GM18517 (cell line): ENCODE measurements at regions not wholly inside any gene's neighbourhood (a gene's known extent, or its start where the extent isn't known, plus 50 kb on each side); places are given as distances from the start of the nearest gene placed in this dataset.
"Not testable (repeated sequence)": the region's sequence is repeated elsewhere in the genome, so short reads cannot be mapped to it uniquely, and the experiment has no call there.

ENCODE experiments used
- ATAC-seq: cut with Tn5 transposase; IDR thresholded peaks from one replicate; pipeline ENCODE4 v1.9.1; 2021; ENCODE audit warnings: mild to moderate bottlenecking, moderate library complexity; ENCODE audit not compliant: unreplicated experiment

GRCh38 chr11:92465410-92465809, 240.8 kb downstream of the FAT3 start:
- not testable (repeated sequence) for ATAC-seq

- no peak for ATAC-seq
Observed at GRCh38 chr11:92473736-92474135, 249.1 kb downstream of the FAT3 start.

DNA sequence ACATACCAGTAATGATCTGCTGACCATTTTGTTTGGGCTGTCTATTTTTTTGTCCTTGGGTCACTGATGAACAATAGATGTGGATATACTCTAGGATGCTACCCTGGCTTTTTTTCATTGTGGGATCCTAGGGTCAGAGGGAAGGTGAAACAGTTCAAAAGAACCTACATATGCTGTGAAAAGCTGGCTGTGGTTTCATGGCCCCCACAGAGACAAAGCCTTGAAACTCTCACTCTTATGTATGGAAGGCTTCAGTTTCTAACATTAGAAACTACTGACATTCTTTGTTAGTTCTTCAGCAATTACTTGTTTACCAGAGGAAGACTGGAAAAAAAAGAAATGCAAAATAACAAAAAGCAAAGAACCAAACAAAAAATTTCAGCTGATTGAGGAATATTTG, 250.7 kb downstream of the FAT3 start:
- no peak for ATAC-seq

DNA sequence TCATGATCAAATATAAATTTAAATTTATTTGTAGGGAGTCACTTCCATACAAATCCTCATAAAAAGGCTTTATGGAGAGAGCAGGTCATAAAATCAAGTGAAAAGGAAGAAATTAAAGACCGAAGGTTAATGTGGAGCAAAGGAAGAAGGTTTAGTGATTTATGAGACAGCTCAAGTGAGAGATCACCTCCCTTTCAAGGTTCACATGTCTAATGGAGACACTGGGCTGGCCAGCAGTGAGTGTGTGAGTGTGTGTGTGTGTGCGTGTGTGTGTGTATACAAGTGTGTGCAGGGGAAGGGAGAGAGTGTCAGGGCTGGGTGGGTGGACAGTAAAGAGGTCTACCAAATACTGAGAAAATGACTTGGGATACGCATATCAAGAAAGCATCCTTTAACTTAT, 251.2 kb downstream of the FAT3 start:
- no peak for ATAC-seq

GRCh38 chr11:92477686-92478085, 253.1 kb downstream of the FAT3 start:
- no peak for ATAC-seq

DNA sequence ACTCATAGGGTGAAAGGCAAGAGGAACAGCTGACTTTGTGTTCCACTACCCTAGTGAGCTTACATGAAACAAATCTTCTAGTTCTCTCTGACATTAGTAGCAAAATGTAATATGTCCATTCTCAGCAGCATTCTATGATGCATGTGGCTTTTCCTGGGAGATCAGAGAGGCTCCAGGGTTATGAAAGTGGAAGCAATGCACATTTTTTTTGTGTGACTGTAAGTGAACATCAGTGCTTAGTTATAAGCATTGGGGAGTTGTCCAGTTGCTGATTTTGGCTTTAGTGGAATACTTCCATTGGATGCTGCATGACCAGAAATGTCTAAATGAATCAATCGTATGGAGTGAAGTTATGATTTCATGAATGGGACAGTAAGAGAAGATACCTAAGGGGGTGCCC, 255.9 kb downstream of the FAT3 start:
- no peak for ATAC-seq

GRCh38 chr11:92482492-92483060, 258.0 kb downstream of the FAT3 start:
- ATAC-seq: no peak

DNA sequence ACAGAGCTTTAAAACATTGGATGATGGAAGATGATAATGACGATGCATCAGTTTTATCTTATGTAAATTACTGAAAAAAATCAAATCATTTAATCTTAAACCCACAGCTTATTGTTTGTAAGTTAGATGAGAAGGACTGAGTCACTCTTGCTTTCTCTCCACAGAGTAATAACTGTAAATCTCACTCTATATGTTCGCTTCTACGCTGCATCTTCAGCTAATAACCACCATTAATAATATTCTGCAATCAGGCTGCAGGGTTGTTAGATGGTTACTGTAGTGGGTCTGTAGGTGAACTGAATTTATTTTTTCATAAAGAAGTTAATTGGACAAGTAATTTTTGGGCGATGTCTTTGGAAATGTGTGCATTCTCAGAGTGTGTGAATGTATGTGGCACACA, 260.0 kb downstream of the FAT3 start:
- no peak for ATAC-seq

GRCh38 chr11:92489826-92490399, 265.3 kb downstream of the FAT3 start:
- no peak for ATAC-seq

- no peak for ATAC-seq
Observed at GRCh38 chr11:92492372-92492771, 267.8 kb downstream of the FAT3 start.

DNA sequence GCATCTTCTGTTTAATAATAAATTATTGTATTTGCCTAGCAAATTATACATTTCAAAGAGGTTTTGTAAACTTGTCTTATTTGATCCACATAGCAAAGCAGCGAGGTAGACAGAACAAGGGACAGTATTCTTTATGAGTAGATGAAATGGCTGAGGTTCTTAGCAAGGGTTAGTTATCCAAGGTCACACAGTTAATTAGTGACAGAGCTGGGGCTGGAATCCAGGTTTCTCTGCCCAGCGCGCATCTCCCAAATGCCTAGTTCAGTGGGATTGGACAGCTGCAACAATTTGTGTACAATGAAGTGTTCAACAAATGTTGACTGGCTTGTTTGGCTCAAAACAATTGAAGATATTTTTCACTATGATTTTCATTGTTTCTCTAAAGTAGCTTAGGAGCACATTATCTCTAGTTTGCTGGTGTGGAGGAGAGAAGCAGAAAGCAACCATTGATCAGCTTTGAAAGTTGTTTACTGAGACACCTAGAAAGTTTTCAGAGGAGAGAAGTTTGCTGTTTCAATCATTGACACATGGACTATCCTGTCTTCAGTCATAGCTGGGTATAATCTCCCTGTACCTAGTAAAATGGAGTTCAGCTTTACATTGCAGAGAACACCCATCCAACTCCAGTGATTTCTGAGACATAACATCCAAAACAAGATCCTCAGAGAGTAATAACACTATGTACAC, 270.6 kb downstream of the FAT3 start:
- no peak for ATAC-seq

- ATAC-seq: no peak
Observed at GRCh38 chr11:92500453-92500852, 275.8 kb downstream of the FAT3 start.

GRCh38 chr11:92501066-92501739, 276.6 kb downstream of the FAT3 start:
- no peak for ATAC-seq

- no peak for ATAC-seq
Observed at GRCh38 chr11:92504004-92504403, 279.4 kb downstream of the FAT3 start.

DNA sequence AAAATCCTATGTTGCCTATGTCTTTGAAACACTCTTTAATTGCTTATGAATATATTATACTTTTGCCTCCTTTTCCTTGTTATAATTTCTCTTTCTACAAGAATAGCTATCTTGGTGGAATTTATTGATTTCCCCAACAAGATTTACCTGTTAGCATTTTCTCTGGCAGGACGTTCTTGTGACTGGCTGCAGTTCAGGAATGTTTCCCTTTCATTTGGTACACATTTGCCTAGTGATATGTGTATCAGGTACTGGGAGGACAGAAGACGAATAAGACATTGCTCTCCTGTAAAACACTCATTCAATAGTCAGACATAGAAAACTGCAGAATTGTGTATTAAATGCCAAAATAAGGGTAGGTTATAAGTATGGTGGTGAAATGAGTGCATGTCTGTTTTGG, 279.9 kb downstream of the FAT3 start:
- ATAC-seq: no peak

DNA sequence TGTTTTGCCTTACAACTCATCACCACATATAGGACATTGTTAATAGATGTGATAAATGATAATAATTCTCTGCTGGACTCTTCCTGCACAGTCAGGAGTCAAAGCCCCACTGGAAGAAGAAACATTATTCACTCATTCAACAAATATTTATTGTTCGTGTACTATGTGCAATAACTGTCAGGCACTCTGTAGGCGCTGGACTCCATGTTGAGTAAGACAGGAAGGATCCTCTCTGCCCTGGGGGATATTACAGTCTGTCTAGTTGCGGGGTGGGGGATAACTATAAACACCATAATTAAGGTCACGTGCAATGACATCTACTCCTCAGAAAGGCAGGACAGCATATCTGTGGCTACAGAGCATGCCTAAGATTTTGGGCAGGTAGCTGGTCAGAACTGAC, 281.1 kb downstream of the FAT3 start:
- no peak for ATAC-seq

DNA sequence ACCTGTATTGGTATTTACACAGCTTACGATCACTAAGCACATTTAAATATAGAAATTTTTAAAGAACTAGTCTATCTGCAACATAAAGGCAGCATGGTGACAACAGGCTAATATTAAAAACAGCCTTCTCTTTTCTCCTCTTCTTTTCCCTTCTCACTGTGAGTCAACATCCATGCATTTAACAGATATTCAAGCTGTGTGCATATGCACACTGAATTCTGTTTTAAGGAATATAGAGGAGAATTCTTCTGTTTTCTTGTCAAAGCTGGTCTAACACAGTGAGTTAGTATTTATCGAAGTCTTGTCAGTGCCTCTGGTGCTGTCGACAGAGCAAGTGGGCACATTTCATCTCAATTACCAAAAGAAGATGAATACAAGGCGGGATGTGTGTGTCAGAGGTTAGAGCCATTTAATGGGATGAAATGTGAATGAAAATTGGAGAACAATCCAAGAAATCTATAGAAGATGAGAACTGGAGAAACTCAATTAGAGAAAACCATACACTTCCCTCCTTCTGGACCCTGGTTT, 282.3 kb downstream of the FAT3 start:
- ATAC-seq: no peak

- no peak for ATAC-seq
Observed at GRCh38 chr11:92510591-92510990, 286.0 kb downstream of the FAT3 start.

- no peak for ATAC-seq
Observed at GRCh38 chr11:92511522-92512203, 287.0 kb downstream of the FAT3 start.

- no peak for ATAC-seq
Observed at GRCh38 chr11:92512204-92512569, 287.6 kb downstream of the FAT3 start.

- no peak for ATAC-seq
Observed at GRCh38 chr11:92523611-92524010, 299.0 kb downstream of the FAT3 start.
